ENCODE measurements at regions not wholly inside any gene's neighbourhood (a gene's known extent, or its start where the extent isn't known, plus 50 kb on each side); places are given as distances from the start of the nearest gene placed in this dataset.

DNA sequence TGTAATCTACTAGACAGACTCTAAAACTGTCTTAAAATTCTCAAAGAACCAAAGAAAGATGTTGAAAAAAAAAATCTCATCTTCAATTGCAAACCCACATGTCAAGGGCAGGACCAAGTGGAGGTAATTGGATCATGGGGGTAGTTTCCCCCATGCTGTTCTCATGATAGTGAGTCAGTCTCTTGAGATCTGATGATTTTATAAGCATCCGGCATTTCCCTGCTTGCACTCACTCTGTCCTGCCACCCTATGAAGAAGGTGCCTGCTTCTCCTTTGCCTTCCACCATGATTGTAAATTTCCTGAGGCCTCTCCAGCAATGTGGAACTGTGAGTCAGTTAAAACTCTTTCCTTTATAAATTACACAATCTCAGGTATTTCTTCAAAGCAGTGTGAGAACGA is 257.0 kb downstream of the HHIPL2 start:
- no peak for DNase-seq (ENCODE audit: low spot score)

DNA sequence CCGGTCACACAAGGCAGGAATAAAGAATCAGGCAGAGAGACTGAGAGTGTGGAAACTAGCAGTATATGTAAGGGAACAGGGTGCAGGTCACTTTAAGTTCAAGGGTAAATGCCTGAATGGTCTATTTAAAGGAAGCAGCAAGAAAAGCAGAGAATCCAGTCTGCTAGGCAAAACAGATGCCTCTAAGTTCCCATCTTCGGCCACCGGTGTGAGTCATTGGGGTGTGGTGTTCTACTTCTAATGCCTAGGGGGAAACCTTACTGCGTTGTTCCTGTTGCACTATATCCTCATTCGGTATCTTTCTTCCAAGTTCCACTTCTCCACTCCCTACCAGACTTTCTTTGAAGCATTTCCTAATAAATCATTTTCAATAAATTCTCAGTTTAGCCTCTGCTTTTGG is 259.9 kb downstream of the HHIPL2 start:
- DNase-seq (ENCODE audit: low spot score): no peak

DNA sequence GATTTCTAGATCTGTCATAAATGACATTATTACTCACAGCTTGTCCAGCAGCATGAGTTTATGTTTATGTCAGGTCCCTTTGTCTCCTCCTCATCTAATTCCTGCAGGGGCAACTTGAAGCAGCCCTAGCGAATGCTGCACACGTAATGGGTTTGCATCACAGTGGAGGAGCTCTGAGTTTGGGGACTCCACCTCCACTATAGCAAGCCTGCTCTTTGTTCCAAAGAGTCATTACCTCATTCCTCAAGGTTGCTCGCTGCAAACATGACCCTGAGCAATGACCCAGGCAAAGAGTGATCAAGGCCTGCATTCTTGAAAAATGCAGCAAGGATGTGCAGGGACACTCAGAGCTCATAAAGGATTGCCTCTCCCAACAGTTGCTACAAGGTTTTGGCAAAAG is 261.9 kb downstream of the HHIPL2 start:
- no peak for DNase-seq (ENCODE audit: low spot score)

DNA sequence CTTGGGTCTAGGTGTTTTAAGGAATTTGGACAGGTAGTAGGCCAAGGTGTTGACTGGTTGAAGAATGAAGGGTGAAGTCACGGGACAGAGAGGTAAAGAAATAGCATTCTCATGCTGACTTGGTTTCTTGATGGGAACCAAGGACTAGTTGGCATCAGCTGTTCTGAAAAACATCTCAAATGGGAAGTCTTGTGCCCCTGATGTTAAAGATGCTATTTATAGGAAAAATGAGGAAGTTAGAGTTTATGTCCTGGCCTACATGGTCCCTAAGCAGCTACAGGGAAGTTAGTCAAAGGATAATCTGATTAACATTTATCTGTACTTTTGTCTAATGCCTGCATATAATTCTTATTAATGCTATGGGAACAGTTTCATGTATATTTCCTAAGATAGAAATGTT is 262.4 kb downstream of the HHIPL2 start:
- no peak for DNase-seq (ENCODE audit: low spot score)

DNA sequence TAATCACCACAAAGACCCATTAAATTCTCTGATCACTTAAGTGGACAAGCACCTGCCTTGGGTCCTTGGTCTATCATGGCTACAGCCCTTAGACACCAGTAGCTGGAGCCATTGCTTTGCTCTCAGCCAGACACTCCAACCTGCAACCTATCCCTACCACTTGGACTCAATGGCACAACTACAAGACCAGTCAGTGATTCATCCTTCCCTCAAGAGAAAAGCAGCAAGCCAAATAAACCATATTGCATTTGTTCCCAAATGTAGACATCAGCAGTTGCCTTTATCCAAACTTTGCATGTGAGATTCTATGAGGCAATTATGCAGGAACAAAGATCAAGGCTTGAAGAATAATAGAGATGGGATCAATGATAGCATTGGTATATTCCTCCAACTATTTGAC is 263.4 kb downstream of the HHIPL2 start:
- DNase-seq (ENCODE audit: low spot score): no peak

DNA sequence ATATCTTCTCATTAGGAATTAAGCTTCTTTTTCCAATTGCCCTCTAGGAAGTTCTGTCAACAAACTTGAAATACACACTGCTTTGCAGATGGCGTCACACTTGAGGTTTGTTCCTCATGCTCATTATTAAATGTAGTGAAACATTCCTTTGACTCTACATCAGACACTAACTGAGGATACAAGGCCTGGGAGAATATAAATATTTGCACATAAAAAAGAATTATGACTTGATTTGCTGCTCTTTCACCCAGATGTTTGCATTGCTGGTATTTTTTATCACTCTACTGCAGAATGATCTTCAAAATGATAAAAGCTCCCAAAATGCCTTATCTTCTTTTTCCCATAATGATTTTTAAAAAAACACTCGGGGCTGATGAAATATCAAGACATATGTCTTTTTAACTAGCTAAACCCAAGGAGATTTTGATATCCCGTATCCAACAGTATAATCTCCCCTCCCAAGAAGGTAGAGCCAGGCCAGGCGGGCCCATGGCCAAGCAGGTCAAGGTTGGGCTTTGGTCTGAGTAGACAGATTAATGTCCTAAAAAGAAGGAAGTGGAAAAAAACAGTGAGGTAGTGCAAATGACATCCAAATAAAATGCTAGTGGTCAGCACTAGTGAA is 264.6 kb downstream of the HHIPL2 start:
- DNase-seq (ENCODE audit: low spot score): no peak

DNA sequence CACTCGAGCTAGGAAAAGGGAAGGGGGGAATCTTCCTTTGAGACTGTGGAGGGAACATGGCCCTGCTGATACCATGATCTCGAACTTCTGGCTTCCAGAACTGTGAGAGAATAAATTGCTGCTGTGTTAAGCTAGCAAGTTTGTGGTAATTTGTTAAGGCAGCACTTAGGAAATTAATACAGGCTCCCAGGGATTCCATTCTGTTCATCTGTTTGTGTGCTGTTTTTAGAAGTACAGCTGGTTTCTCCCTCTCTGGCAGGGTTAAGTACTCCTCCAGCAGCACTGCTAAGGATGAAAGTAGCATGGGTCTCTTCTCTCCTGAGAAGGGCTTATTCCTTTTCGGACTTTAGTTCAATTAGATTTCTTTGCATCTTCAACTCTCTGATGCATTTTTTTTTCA is 268.3 kb downstream of the HHIPL2 start:
- DNase-seq (ENCODE audit: low spot score): no peak

DNA sequence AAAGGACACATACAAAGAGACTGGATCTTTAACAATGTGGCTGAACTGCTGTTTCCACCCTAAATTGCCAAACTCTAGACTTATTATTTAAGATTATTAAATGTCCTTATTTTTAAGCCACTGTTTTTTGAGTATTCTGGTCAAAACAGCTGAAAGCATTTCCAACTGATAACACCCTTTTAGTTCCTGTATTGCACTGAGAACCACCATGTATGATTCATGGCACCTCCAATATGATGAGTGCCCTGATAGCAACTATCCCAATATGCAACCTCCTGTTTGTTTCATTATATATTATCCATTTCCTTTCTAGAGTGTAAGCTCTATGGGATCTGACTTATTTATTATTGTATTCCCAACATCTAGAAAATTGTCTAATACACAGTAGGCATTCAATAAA is 269.4 kb downstream of the HHIPL2 start:
- no peak for DNase-seq (ENCODE audit: low spot score)

DNA sequence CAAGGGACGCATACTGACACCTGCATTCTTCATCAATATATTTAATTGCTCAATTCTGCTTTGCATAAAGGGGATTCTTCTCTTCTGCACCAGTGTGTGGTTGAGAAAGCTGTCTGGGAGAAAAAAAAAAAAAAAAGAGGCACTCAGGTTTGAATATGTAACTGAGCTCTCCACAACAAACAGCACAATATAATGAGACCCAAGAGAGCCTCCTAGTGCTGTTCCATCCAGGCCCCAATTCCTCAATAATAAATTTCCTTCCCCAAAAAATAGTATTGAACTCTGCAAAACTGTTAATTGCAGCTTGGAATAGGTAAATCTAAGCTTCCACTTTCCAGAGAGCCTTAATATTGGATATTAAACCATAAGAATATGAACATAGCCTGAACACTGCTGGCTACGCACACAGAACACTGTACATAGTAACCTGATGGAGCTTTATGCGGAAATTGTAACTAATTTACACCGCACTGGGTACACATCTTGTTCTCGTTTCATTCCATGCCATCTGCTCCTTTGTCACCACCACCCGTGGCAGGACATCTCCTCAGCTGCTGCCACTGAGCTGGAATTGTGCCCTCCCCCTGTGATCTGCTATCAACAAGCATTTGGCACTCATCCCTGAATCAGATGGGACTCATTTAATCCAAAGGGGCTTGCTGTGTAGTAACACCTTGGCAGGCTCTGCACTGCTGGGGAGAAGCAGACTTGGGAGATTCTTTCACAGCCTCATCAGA is 272.0 kb downstream of the HHIPL2 start:
- DNase-seq (ENCODE audit: low spot score): no peak

DNA sequence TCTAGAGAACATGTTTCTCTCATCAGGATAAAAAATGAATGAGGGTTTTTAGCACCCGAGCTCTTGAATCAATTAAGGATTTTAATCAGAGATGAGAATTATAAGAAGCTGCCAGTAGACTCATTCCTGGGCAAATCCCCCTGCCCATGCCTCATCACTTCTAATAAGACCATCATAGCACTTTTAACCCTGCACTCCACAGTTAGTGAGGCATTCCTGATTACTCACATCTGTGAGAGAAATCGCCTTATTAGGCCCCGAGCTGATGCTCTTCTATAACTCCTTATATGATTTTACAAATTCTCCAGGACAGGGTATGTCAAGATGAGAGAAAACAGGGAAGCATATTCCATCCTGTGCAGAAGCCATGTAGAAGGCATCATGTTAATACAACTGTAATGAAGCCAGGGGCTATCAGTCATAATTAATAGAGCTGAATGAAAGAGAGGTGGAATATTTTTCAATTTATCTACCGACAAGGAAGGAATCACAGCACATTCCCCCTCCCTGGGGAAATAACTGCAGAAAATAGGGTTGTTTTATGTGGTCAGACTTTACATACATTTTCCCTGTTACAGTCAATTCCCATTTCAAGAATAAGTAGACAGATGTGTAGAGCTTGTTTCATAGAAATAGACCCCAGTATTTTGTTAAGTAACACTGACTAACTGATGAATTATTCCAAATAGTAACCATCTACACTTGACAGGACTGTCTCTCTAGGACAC is 272.7 kb downstream of the HHIPL2 start:
- no peak for DNase-seq (ENCODE audit: low spot score)

DNA sequence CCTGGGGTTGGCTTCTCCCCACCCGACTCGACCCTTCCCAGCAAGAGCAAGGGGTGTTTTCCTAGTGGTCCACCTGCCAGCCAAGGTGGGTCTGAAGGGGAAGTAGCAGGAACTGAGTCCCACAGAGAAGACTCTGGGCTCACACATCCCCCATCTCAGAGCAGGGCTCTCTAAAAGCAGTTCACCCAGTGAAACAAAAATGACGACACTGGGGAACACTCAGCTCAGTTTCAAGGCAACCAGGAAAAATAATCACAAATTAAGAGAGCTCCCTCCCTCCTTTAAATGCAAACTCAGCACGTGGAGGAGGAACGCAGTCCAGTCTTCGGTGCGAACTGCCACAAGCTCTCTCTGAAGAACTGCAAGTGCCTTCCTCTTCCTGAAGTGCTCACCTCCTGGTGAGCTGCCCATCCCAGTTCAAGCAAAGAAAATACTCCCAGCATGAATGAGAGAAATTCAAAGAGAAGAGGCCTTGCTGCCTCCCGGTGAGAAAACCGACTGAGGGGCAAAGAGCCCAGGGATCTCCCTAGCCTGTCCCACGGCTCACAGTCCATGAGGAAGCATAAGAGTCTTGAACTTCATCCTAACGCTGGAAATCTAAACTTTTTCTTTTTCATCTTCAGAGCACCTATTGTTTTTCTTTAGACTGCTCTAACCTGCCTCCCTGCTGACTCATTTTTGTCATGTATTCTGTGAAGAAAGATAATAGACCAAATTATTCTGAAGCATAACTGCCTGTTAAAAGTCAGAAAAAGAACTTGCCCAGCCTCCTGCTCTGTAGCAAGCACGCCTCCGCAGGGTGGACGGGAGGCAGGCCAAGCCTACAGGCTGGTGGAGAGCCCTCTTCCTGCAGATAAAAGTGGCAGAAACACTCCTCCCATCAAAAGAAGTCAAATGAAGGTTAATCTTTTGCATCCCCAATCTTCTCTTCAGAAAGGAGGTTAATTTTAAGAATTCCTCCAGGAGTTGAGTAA is 281.4 kb downstream of the HHIPL2 start:
- no peak for DNase-seq (ENCODE audit: low spot score)

DNA sequence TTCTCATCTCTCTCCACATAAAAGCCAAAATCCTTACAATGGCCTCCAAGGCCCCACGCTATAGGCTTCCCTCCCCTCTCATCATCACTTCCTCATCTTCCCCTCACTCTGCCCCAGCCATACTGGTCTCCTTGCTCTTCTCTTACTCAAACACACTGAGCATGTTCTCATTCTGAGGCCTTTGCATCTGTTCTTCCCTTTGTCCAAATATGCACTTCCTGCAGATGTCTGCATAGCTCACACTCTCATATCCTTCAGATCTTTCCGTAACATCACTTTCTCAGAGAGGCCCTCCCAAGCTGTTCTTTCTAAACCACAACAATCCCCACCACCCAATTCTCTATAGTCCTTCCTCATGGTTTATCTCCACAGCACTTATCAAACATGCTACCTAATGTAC is 284.1 kb downstream of the HHIPL2 start:
- DNase-seq (ENCODE audit: low spot score): no peak

DNA sequence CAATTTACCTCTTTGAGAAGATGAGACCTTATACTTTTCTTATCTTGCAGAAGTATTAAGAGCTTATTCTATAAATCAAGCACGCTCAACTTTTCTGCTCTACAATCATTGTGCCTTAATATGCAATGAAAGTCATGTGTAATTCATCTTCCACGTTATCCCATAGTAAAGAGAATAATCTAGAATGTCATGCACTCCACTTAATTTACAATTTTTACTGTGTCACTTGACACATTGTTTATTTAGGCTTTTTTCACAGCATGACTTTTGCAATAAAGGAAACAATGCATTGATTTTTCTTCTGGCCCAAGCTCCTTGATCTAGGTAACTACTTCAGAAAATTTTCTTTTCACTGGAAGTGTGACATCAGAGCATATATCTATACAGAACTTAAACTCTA is 290.9 kb downstream of the HHIPL2 start:
- no peak for DNase-seq (ENCODE audit: low spot score)

DNA sequence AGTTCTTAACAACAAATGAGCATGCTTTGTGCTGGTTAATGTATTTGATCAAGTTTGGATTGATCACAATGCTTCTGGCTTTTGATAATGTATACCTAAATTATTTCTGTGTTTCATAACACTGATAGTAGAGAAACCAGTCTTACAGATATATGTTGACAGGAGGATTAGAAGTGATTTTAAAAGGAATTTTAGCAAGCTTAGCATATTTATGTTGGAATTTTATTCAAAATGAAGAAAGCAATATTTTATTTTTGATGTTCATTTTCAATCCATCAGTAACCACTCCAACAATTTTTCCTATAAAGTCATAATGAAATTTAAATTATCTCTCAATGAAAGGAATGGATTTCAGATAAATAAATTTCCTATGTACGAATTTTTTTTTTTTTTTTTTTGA is 291.8 kb downstream of the HHIPL2 start:
- DNase-seq (ENCODE audit: low spot score): no peak

DNA sequence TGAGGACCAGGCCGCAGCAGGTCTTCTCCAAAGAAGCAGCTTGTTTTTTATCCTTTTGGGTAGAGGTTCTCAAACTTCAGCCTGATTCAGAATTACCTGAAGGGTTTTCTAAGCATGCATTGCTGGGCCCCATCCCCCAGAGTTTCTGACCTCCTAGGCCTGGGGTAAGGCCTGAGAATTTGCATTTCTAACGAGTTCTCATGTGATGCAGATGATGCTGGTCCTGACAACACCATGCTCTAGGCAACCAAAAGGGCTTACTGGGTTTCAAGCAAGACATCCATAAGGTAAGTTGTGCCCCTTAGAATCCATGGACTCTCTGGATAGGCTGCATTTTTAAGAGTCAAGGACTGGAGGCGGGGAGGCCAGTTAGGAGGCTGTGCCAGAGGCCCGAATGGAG is 295.1 kb downstream of the HHIPL2 start:
- no peak for DNase-seq (ENCODE audit: low spot score)

DNA sequence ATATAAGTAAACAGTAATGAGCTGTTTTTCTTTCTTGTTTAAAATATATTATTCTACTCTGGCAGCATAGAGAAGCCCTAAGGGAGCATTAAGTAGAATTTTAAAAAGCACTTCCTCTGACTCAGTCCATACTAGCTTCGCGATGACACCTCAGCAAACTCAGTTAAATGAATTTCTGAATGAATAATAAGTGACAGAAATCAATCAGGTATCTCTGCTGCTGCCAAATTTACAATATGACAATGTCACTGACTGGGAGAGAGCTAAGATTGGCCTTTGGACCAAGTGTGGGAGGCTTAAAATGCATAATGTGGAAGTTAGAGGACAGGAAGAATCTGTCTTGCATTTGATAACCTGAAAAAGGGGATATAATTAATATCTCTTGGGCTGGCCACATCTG is 296.1 kb downstream of the HHIPL2 start:
- DNase-seq (ENCODE audit: low spot score): no peak

DNA sequence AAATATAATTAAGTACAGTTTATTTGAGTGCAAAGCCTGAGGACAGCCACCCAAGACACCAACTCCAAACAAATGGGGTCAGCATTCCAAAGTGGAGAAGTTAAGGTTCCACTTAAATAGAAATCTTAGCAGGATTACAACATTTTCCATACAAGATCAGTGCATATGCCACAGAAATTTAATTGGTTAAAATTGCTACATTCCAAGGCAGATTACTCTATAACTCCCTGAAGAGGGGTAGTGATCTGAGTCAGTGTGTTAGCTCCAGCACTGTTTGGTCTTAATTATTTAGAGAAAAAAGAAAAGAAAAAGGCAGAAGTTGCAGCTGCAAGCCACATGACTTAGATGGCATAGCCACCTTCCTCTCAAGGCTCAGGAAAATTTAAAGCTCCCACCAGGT is 297.5 kb downstream of the HHIPL2 start:
- DNase-seq (ENCODE audit: low spot score): no peak

DNA sequence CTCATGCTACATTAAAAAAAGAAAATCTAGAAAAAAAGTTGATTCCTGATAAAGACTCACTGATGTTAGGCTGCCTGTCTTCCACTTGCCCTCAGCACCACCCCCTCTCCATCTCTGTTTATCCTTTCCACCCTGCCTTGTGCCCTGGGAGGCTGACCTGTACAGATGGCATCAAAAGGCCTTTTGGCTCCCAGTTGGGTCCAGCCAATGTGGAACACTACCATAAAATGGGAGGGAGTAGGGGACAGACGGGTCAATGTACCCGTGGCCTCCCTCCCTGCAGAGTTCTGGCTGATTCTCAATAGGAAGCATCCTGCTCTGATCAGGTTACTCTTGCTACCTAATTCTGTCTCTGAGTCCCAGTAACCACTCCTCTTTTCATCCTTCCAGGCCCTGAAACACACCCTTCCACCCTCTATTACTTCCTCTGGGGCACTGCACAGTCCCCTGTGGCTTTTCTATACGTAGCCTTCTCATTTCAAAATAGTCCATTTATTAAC is 300.0 kb downstream of the HHIPL2 start:
- DNase-seq (ENCODE audit: low spot score): no peak

DNA sequence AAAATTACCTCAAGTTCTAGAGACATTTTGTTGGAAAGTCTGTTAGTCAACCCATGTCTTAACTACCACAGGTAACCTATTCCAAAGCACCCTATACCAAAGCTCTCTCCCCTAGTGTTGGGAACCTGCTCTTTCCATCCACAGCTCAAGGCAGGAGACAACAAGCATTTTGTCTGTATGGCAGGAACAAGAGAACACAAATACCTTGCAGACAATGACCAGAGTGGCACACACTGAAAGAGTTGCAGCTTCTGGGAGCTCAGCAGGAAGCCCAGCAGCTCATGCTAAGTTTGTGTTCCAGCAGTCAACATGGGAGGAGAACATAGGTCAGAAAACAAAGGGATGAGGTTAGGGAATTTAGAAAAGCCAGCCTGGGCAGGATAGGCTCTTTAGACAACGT is 300.8 kb downstream of the HHIPL2 start:
- no peak for DNase-seq (ENCODE audit: low spot score)

DNA sequence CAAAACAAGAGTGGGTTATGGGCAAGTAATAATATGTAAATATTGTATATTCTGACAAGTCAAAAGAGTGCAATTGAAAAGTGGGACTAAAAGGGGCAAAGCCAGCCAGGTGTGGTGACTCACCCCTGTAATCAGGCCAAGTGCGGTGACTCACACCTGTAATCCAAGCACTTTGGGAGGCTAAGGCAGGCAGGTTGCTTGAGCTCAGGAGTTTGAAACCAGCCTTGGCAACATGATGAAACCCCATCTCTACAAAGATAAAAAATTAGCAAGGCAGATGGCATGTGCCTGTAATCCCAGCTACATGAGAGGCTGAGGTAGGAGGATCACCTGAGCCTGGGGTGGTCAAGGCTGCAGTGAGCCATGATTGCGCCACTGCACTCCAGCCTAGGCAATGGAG is 304.0 kb downstream of the HHIPL2 start:
- DNase-seq (ENCODE audit: low spot score): no peak

DNA sequence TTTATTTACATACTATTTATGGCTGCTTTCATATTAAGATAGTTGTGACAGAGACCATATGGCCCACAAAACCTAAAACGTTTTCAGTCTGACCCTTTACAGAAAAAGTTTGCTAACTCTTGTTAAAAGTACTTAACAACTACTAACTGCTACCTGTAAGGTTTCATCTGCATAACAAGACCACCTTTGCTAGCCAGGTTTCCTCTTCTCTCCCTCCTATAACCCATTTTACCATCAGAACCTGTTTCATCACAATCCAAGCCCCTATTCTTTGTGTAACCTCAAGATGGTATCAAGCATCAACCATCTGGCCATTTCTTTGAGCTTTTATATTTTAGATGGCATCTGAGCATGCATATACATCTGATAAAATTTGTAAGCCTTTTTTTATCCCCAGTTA is 305.4 kb downstream of the HHIPL2 start:
- no peak for DNase-seq (ENCODE audit: low spot score)

DNA sequence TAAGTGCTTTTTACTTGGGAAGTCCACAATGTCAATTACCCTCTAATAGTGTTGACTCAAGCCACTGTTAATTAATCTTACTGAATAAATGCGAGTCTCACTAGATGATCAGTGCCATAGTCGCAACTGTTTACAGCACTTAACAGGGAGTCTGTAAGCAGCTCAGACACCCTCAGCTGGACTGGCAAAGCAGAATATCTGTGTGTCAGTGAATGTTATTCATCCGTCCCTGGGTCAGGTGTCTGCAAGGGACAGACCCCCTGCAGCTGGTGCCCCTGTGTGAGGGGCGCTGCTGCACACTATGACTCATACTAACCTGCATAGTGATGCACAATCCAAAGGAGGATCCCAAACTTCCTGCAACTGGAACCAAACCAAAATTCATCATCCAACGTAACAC is 306.5 kb downstream of the HHIPL2 start:
- no peak for DNase-seq (ENCODE audit: low spot score)
